Endodermal cell (in vitro differentiated cells): ENCODE measurements at regions not wholly inside any gene's neighbourhood (a gene's known extent, or its start where the extent isn't known, plus 50 kb on each side); places are given as distances from the start of the nearest gene placed in this dataset.
A peak's percentile ranks its signal among the peaks of the same experiment; 100 is the strongest.

ENCODE experiments used
- DNase-seq: peaks from one replicate; pipeline ENCODE4 v3.0.0-alpha.2; 2017
- H3K27ac ChIP-seq: 2 replicates; pipeline ENCODE4 v1.5.1; 2013; ENCODE audit warnings: mild to moderate bottlenecking, low read depth, low read length, moderate library complexity
- H3K27me3 ChIP-seq: 2 replicates; pipeline ENCODE4 v1.6.1; 2013; ENCODE audit warnings: mild to moderate bottlenecking, low read length, moderate library complexity; ENCODE audit not compliant: insufficient read depth, control insufficient read depth, poor library complexity, severe bottlenecking
- H3K36me3 ChIP-seq: 2 replicates; pipeline ENCODE4 v1.7.0; 2013; ENCODE audit warnings: mild to moderate bottlenecking, low read length, moderate library complexity; ENCODE audit not compliant: control insufficient read depth, insufficient read depth
- H3K4me1 ChIP-seq: one replicate; pipeline ENCODE4 v1.7.0; 2013; ENCODE audit warnings: low read length; ENCODE audit not compliant: control insufficient read depth, insufficient read depth
- H3K4me3 ChIP-seq: 2 replicates; pipeline ENCODE4 v1.5.1; 2013; ENCODE audit warnings: mild to moderate bottlenecking, low read length, moderate library complexity
- H3K9ac ChIP-seq: 2 replicates; pipeline ENCODE4 v1.6.1; 2013; ENCODE audit warnings: mild to moderate bottlenecking, low read length, moderate library complexity; ENCODE audit not compliant: poor library complexity, severe bottlenecking; ENCODE audit errors: extremely low read depth
- H3K9me3 ChIP-seq: 2 replicates; pipeline ENCODE4 v1.6.1; 2013; ENCODE audit warnings: mild to moderate bottlenecking, low read length, moderate library complexity; ENCODE audit not compliant: control insufficient read depth
- H3K27ac Mint-ChIP-seq: 2 replicates; pipeline ENCODE4 v1.8.0; 2020; ENCODE audit warnings: mixed read lengths
- H3K27me3 Mint-ChIP-seq: 2 replicates; pipeline ENCODE4 v1.8.0; 2021; ENCODE audit warnings: mild to moderate bottlenecking, mixed read lengths; ENCODE audit not compliant: insufficient read depth
- H3K36me3 Mint-ChIP-seq: 2 replicates; pipeline ENCODE4 v1.8.0; 2020; ENCODE audit warnings: low read depth, mixed read lengths
- H3K4me1 Mint-ChIP-seq: 2 replicates; pipeline ENCODE4 v1.8.0; 2020; ENCODE audit warnings: mixed read lengths
- H3K4me3 Mint-ChIP-seq: 2 replicates; pipeline ENCODE4 v1.8.0; 2020; ENCODE audit warnings: mild to moderate bottlenecking, moderate library complexity, mixed read lengths
- H3K9me3 Mint-ChIP-seq: 2 replicates; pipeline ENCODE4 v1.8.0; 2020; ENCODE audit warnings: mild to moderate bottlenecking, mixed read lengths
- WGBS, 2 experiments: methylation state at CpG; one replicate each; pipeline versions ENCODE4 v1.1.5 to v1.1.7; 2013; ENCODE audit warnings: missing lambda C conversion rate in 2 of 2, mixed read lengths in 1 of 2; ENCODE audit not compliant: insufficient coverage in 1 of 2, insufficient read length in 1 of 2; 5-methylcytosine and 5-hydroxymethylcytosine counted together
- TF ChIP-seq, protein P1 (sequence below): fragments of 200-600 bp; sonication (generic); conservative IDR thresholded peaks from 2 replicates; pipeline ENCODE4 v1.5.0; 2021; ENCODE audit warnings: antibody characterized with exemption, mild to moderate bottlenecking

DNA sequence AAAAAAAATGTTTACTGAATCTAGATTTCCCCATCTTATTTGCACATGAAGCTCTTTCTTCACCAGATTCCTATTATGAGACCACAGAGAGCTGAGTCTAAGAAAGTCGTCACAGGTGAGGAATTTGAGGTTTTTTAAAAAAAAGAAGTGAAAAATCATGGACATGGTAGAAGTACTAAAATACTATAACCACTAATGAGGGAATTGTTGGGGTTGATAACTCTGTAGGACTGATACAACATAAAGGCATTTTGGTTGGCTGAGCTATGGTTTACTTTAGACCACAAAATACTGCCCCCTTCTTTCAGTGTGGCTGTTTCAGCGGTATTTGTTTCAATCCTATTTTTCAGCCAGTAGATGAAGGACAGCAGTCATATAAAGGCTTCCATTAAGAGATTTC, 1111.3 kb downstream of the TYW1 start:
- no peak for DNase-seq
- no peak overlapping the region for H3K4me3 Mint-ChIP-seq
- no peak overlapping the region for H3K9ac ChIP-seq
- no peak overlapping the region for H3K27ac ChIP-seq
- no peaks in the 10 kb centered on the region for H3K4me1 ChIP-seq
- no peaks in the 10 kb centered on the region for H3K27me3 ChIP-seq
- no peaks in the 10 kb centered on the region for H3K9me3 Mint-ChIP-seq
- H3K27me3 Mint-ChIP-seq, result no peaks in the 10 kb centered on the region
- WGBS, 2 experiments, result 83 to 97% methylated on average over 1 to 2 of the region's 2 CpGs
- TF ChIP-seq, protein P1, sequence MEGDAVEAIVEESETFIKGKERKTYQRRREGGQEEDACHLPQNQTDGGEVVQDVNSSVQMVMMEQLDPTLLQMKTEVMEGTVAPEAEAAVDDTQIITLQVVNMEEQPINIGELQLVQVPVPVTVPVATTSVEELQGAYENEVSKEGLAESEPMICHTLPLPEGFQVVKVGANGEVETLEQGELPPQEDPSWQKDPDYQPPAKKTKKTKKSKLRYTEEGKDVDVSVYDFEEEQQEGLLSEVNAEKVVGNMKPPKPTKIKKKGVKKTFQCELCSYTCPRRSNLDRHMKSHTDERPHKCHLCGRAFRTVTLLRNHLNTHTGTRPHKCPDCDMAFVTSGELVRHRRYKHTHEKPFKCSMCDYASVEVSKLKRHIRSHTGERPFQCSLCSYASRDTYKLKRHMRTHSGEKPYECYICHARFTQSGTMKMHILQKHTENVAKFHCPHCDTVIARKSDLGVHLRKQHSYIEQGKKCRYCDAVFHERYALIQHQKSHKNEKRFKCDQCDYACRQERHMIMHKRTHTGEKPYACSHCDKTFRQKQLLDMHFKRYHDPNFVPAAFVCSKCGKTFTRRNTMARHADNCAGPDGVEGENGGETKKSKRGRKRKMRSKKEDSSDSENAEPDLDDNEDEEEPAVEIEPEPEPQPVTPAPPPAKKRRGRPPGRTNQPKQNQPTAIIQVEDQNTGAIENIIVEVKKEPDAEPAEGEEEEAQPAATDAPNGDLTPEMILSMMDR, result peak; percentile 22
- no peaks in the 10 kb centered on the region for H3K36me3 Mint-ChIP-seq
- no peaks in the 10 kb centered on the region for H3K4me1 Mint-ChIP-seq
- H3K27ac Mint-ChIP-seq, result no peak overlapping the region
- H3K9me3 ChIP-seq, result no peaks in the 10 kb centered on the region
- H3K36me3 ChIP-seq, result no peaks in the 10 kb centered on the region
- no peak overlapping the region for H3K4me3 ChIP-seq

DNA sequence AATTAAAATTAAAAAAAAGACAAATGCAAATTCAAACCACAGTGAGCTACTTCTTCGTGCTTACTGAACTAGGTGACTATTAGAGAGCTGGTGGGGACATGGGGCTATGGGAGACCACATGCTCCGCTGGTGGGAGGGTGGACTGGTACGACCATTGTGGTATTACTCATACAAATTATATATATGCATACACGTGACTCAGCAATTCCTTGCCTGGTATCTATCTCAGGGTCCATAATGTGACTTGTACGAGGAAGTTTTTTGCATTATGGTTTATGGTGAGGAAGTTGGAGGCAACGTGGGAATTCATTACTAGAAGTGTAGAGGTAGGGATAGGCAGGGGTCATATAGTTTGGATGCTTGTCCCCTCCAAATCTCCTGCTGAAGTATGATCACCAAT, 1112.7 kb downstream of the TYW1 start:
- Histone ChIP-seq H3K4me3 (no peak overlapping the region), H3K36me3 (no peaks in the 10 kb centered on the region), H3K27me3 (no peaks in the 10 kb centered on the region), H3K9me3 (no peaks in the 10 kb centered on the region), H3K4me1 (no peaks in the 10 kb centered on the region), H3K9ac (no peak overlapping the region), H3K27ac (no peak overlapping the region)
- no peaks in the 10 kb centered on the region for H3K27me3 Mint-ChIP-seq
- no peak for DNase-seq
- H3K4me3 Mint-ChIP-seq, result no peak overlapping the region
- TF ChIP-seq, protein P1, result no peak
- 83 to 95% methylated on average over 2 to 6 of the region's 6 CpGs for WGBS, 2 experiments
- H3K9me3 Mint-ChIP-seq, result no peaks in the 10 kb centered on the region
- H3K27ac Mint-ChIP-seq, result no peak overlapping the region
- no peaks in the 10 kb centered on the region for H3K36me3 Mint-ChIP-seq
- H3K4me1 Mint-ChIP-seq, result no peaks in the 10 kb centered on the region

DNA sequence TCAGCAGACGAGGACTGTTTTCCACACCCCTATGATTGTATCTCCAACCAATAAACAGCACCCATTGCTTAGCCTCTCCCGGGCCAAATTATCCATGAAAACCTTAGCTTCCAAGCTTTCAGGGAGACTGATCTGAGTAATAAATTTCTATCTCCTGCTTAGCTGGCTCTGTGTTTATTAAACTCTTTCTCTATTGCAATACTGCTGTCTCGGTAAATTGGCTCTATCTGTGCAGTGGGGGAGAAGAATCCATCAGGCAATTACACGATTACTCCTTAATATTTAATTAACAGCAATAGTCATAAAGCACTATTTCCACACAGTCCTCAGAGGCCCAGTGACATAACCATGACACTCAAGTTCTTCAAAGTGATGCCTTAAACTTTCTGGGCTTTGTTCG, 1122.8 kb downstream of the TYW1 start:
- H3K9me3 ChIP-seq, result peaks cover 38% of the 10 kb centered on the region
- H3K9me3 Mint-ChIP-seq, result peaks cover 30% of the 10 kb centered on the region
- 94 to 100% methylated on average over 3 to 5 of the region's 5 CpGs for WGBS, 2 experiments
- H3K27ac ChIP-seq, result no peak overlapping the region
- peak overlapping the region; percentile 3 for H3K4me3 ChIP-seq
- H3K4me1 Mint-ChIP-seq, result no peaks in the 10 kb centered on the region
- DNase-seq, result no peak
- H3K4me1 ChIP-seq, result no peaks in the 10 kb centered on the region
- H3K36me3 Mint-ChIP-seq, result no peaks in the 10 kb centered on the region
- H3K27me3 ChIP-seq, result no peaks in the 10 kb centered on the region
- H3K27ac Mint-ChIP-seq, result no peak overlapping the region
- no peaks in the 10 kb centered on the region for H3K27me3 Mint-ChIP-seq
- H3K9ac ChIP-seq, result no peak overlapping the region
- TF ChIP-seq, protein P1, result no peak
- H3K4me3 Mint-ChIP-seq, result no peak overlapping the region
- no peaks in the 10 kb centered on the region for H3K36me3 ChIP-seq
